MCF 10A (cell line): ENCODE measurements at regions not wholly inside any gene's neighbourhood (a gene's known extent, or its start where the extent isn't known, plus 50 kb on each side); places are given as distances from the start of the nearest gene placed in this dataset.
"Not testable (repeated sequence)": the region's sequence is repeated elsewhere in the genome, so short reads cannot be mapped to it uniquely, and the experiment has no call there.

Experiments
- BruUV-seq: library from RNA; stranded (reverse); fragments of 400-500 nt; replicated peaks from 2 replicates; lab custom pipeline; 2021; lab: Mats Ljungman, UMichigan
- CTCF ChIA-PET: fragments of 300-600 bp; sonication (Branson Sonifier 250); formaldehyde crosslinking; extraction: SDS; loops from one replicate; lab custom pipeline; 2021; ENCODE audit warnings: antibody characterized with exemption, inconsistent platforms; lab: Yijun Ruan, JAX
- POLR2A ChIA-PET: fragments of 300-600, 350-650 bp; sonication (Branson Sonifier 250); formaldehyde crosslinking; extraction: SDS; loops from one replicate; lab custom pipeline; 2020; ENCODE audit warnings: antibody characterized with exemption, inconsistent platforms; lab: Yijun Ruan, JAX
- DNase-seq: peaks from one replicate; pipeline ENCODE4 v3.0.0-alpha.2; 2018; ENCODE audit not compliant: unreplicated experiment
- H3K27ac Mint-ChIP-seq: one replicate; pipeline ENCODE4 v1.8.0; 2022; ENCODE audit warnings: mild to moderate bottlenecking, low read depth, mixed read lengths; ENCODE audit not compliant: unreplicated experiment
- H3K27me3 Mint-ChIP-seq: one replicate; pipeline ENCODE4 v1.8.0; 2022; ENCODE audit warnings: mixed read lengths; ENCODE audit not compliant: insufficient read depth, unreplicated experiment
- H3K36me3 Mint-ChIP-seq: one replicate; pipeline ENCODE4 v1.8.0; 2022; ENCODE audit warnings: mild to moderate bottlenecking, moderate library complexity, mixed read lengths; ENCODE audit not compliant: insufficient read depth, unreplicated experiment
- H3K4me1 Mint-ChIP-seq: one replicate; pipeline ENCODE4 v1.8.0; 2022; ENCODE audit warnings: mixed read lengths; ENCODE audit not compliant: insufficient read depth, unreplicated experiment
- H3K4me3 Mint-ChIP-seq: one replicate; pipeline ENCODE4 v1.8.0; 2022; ENCODE audit warnings: mild to moderate bottlenecking, moderate library complexity, mixed read lengths; ENCODE audit not compliant: unreplicated experiment
- H3K9me3 Mint-ChIP-seq: one replicate; pipeline ENCODE4 v1.8.0; 2022; ENCODE audit warnings: mixed read lengths; ENCODE audit not compliant: unreplicated experiment
- intact Hi-C: fragments of 100-400 bp; cut with micrococcal nuclease; formaldehyde crosslinking; loops from 2 replicates; pipeline ENCODE4 v1.14.1; 2022
- TF ChIP-seq, protein P1 (sequence below): fragments of 200-600 bp; IDR thresholded peaks from one replicate; pipeline ENCODE4 v1.8.0; 2022; ENCODE audit warnings: antibody characterized with exemption, mild to moderate bottlenecking; ENCODE audit not compliant: unreplicated experiment

- Mint-ChIP-seq H3K9me3 (no peaks in the 10 kb centered on the region), H3K27ac (no peak overlapping the region), H3K4me3 (no peak overlapping the region), H3K27me3 (no peaks in the 10 kb centered on the region), H3K36me3 (no peaks in the 10 kb centered on the region), H3K4me1 (no peaks in the 10 kb centered on the region)
- TF ChIP-seq, protein P1, sequence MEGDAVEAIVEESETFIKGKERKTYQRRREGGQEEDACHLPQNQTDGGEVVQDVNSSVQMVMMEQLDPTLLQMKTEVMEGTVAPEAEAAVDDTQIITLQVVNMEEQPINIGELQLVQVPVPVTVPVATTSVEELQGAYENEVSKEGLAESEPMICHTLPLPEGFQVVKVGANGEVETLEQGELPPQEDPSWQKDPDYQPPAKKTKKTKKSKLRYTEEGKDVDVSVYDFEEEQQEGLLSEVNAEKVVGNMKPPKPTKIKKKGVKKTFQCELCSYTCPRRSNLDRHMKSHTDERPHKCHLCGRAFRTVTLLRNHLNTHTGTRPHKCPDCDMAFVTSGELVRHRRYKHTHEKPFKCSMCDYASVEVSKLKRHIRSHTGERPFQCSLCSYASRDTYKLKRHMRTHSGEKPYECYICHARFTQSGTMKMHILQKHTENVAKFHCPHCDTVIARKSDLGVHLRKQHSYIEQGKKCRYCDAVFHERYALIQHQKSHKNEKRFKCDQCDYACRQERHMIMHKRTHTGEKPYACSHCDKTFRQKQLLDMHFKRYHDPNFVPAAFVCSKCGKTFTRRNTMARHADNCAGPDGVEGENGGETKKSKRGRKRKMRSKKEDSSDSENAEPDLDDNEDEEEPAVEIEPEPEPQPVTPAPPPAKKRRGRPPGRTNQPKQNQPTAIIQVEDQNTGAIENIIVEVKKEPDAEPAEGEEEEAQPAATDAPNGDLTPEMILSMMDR = no peak
- DNase-seq = no peak
- intact Hi-C loops = no loop called here
- CTCF ChIA-PET = interaction anchor here (0.7 kb wide), 1 partner anchor 29 kb away, joined by 3 read pairs; no protein-coding TSS in a partner anchor
- BruUV-seq = no TSS peak
- POLR2A ChIA-PET = no interaction called here
These were observed 83.4 kb upstream of the TERB2 start for GRCh38 chr15:44873103-44873502.

- DNase-seq = no peak
- TF ChIP-seq, protein P1 = no peak
- Mint-ChIP-seq H3K36me3 (peaks cover 6% of the 10 kb centered on the region), H3K4me3 (no peak overlapping the region), H3K27me3 (no peaks in the 10 kb centered on the region), H3K4me1 (peaks cover 6% of the 10 kb centered on the region), H3K9me3 (no peaks in the 10 kb centered on the region), H3K27ac (no peak overlapping the region)
- ChIA-PET POLR2A (no interaction called here), CTCF (interaction anchor here (0.7 kb wide), 1 partner anchor 15 kb away, joined by 3 read pairs; no protein-coding TSS in a partner anchor)
- no TSS peak for BruUV-seq
- intact Hi-C loops = no loop called here
These were observed 77.4 kb upstream of the TERB2 start for GRCh38 chr15:44879066-44879465.

DNA sequence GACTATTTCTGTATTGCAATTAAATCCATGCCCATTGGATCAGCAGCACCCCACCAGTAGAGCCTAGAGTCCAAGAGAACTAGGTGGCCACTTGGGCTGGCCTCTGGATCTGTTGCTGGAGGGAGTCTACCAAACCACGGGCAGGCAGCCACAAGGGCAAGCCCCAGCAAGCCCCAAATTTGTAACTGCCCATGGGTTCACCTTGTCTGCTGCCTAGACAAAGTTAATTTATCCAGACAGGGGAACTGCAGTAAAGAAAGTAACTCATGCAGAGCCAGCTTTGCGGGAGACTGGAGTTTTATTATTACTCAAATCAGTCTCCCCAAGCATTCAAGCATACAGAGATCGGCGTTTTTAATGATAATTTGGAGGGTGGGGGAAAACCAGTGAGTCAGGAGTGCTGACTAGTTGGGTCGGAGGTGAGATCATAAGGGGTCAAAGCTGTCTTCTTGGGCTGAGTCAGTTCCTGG lies 74.0 kb upstream of the TERB2 start:
- CTCF ChIA-PET = interaction anchor here (1.8 kb wide), 1 partner anchor 16 kb away, joined by 5 read pairs; no protein-coding TSS in a partner anchor
- TF ChIP-seq, protein P1 = no peak
- H3K4me3 Mint-ChIP-seq = no peak overlapping the region
- POLR2A ChIA-PET = interaction anchor here (0.6 to 2.4 kb wide), 2 partner anchors 220 to 953 kb away, joined by 3 to 5 read pairs; partner anchors contain the start of gene SPG11
- peaks cover 6% of the 10 kb centered on the region for H3K36me3 Mint-ChIP-seq
- peaks cover 6% of the 10 kb centered on the region for H3K4me1 Mint-ChIP-seq
- DNase-seq = peak; percentile 64
- no peaks in the 10 kb centered on the region for H3K27me3 Mint-ChIP-seq
- no peaks in the 10 kb centered on the region for H3K9me3 Mint-ChIP-seq
- BruUV-seq = no TSS peak
- H3K27ac Mint-ChIP-seq = peak overlapping the region; percentile 20
- intact Hi-C loops = no loop called here

GRCh38 chr15:44883199-44883877 lies 73.1 kb upstream of the TERB2 start:
- peaks cover 6% of the 10 kb centered on the region for H3K4me1 Mint-ChIP-seq
- peaks cover 6% of the 10 kb centered on the region for H3K36me3 Mint-ChIP-seq
- no peak for DNase-seq
- H3K27me3 Mint-ChIP-seq = no peaks in the 10 kb centered on the region
- BruUV-seq = no TSS peak
- TF ChIP-seq, protein P1 = no peak
- POLR2A ChIA-PET = interaction anchor here (0.6 to 2.4 kb wide), 2 partner anchors 220 to 954 kb away, joined by 3 to 5 read pairs; partner anchors contain the start of gene SPG11
- no peak overlapping the region for H3K27ac Mint-ChIP-seq
- no peaks in the 10 kb centered on the region for H3K9me3 Mint-ChIP-seq
- intact Hi-C loops = no loop called here
- no peak overlapping the region for H3K4me3 Mint-ChIP-seq
- CTCF ChIA-PET = interaction anchor here (1.8 kb wide), 1 partner anchor 17 kb away, joined by 5 read pairs; no protein-coding TSS in a partner anchor

- intact Hi-C loops = not testable (repeated sequence)
These were observed 57.4 kb upstream of the TERB2 start for GRCh38 chr15:44898890-44899651.

GRCh38 chr15:44899775-44900174 lies 56.7 kb upstream of the TERB2 start:
- H3K4me3 Mint-ChIP-seq, POLR2A ChIA-PET, H3K9me3 Mint-ChIP-seq, CTCF ChIA-PET, BruUV-seq, H3K27me3 Mint-ChIP-seq, intact Hi-C loops, H3K36me3 Mint-ChIP-seq, DNase-seq, H3K27ac Mint-ChIP-seq, H3K4me1 Mint-ChIP-seq: not testable (repeated sequence)

More at GRCh38 chr15:44898890-44899651, 57.4 kb upstream of the TERB2 start:
- H3K27me3 Mint-ChIP-seq = peaks cover 14% of the 10 kb centered on the region
- H3K9me3 Mint-ChIP-seq, H3K27ac Mint-ChIP-seq, BruUV-seq, H3K4me3 Mint-ChIP-seq, H3K4me1 Mint-ChIP-seq, CTCF ChIA-PET, DNase-seq, H3K36me3 Mint-ChIP-seq, POLR2A ChIA-PET: not testable (repeated sequence)
